MM.1S (cell line): ENCODE measurements at regions not wholly inside any gene's neighbourhood (a gene's known extent, or its start where the extent isn't known, plus 50 kb on each side); places are given as distances from the start of the nearest gene placed in this dataset.

ENCODE experiments used
- CTCF ChIP-seq: fragments of 300-600 bp; sonication (generic); IDR thresholded peaks from 2 replicates; pipeline ENCODE4 v1.5.1; 2016; ENCODE audit warnings: antibody characterized with exemption, low read length, mixed read lengths
- EZH2phosphoT487 ChIP-seq: fragments of 300-600 bp; sonication (generic); IDR thresholded peaks from 2 replicates; pipeline ENCODE4 v1.6.1; 2018; ENCODE audit warnings: antibody characterized with exemption, low read length

DNA sequence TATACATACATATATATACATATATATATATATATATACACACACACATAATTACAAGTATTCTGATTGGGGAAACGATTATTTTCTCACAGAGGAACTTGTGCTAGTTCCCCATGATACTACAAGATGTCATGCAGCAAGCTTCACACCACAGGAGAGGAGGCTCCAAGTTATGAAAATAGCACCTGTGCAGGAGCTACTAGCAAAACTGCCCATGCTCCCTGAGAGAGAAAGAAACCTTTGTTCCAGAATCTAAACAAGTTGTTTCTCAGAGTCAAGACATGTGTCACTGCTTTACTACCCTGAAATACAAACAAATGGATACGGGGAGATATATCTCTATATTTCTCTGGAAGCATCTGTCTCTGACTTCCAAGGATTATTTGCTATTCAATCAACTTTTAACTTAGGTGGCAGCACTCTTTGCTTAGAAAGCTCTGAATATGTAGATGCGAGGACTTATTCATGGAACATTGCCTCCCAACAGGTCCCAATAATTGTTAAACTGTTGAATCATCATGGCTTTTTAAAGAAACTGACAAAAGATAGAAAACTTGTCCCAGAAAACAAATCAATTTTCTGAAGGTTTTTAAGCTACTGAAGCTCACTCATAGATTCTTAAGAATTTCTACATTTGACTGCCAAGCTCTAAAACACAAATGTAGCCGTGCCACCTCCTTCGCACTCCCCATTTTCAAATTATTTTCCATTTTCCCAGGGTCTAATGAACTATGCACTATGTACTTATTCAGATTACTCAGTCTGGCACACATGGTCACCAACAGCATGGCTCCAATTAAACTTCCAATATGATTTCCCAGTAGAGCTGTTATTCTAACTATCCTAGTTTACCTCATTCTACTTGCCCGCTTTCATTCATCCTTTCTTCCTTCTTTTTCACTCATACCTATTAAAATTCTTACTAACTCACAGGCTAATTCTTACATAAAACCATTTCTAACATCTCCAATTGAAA is 929.1 kb downstream of the LTN1 start:
- TF ChIP-seq CTCF, result no peak
- no peak for TF ChIP-seq EZH2phosphoT487
